ENCODE measurements at regions not wholly inside any gene's neighbourhood (a gene's known extent, or its start where the extent isn't known, plus 50 kb on each side); places are given as distances from the start of the nearest gene placed in this dataset.

DNA sequence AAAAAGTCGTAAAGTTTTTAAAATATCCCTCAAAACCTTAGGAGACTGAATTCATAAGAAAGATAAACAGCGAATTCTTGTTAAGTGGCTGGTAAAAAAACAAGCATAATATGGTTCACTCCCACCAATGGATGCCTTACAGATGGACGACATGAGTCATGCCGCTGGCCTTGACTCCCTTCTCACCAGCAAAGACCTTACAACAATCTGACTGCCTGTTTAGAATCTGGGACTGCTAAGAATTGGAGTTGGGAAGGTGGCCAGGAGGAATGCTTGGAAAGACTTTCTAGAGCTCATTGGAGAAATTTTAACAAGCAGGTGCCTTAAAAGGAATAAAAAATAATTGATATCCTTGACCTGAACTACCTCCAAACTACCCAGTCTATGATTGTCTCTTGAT, 206.9 kb upstream of the FMN2 start:
- H3K36me3 Mint-ChIP-seq (ENCODE audit: insufficient read depth) = no peaks in the 10 kb centered on the region
- H3K4me1 Mint-ChIP-seq (ENCODE audit: low read depth) = no peaks in the 10 kb centered on the region
- no peak overlapping the region for H3K27ac Mint-ChIP-seq
- no peaks in the 10 kb centered on the region for H3K27me3 Mint-ChIP-seq
- no peak for DNase-seq (ENCODE audit: low spot score, unreplicated experiment)
- H3K4me3 Mint-ChIP-seq (ENCODE audit: low read depth) = no peak overlapping the region
- TF ChIP-seq, protein P1, sequence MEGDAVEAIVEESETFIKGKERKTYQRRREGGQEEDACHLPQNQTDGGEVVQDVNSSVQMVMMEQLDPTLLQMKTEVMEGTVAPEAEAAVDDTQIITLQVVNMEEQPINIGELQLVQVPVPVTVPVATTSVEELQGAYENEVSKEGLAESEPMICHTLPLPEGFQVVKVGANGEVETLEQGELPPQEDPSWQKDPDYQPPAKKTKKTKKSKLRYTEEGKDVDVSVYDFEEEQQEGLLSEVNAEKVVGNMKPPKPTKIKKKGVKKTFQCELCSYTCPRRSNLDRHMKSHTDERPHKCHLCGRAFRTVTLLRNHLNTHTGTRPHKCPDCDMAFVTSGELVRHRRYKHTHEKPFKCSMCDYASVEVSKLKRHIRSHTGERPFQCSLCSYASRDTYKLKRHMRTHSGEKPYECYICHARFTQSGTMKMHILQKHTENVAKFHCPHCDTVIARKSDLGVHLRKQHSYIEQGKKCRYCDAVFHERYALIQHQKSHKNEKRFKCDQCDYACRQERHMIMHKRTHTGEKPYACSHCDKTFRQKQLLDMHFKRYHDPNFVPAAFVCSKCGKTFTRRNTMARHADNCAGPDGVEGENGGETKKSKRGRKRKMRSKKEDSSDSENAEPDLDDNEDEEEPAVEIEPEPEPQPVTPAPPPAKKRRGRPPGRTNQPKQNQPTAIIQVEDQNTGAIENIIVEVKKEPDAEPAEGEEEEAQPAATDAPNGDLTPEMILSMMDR (IDR thresholded peaks at IDR 0.05; ENCODE audit: unreplicated experiment) = no peak
- H3K9me3 Mint-ChIP-seq (ENCODE audit: low read depth) = no peaks in the 10 kb centered on the region

GRCh38 chr1:239886266-239886665, 205.4 kb upstream of the FMN2 start:
- H3K27ac Mint-ChIP-seq = no peak overlapping the region
- no peaks in the 10 kb centered on the region for H3K36me3 Mint-ChIP-seq (ENCODE audit: insufficient read depth)
- TF ChIP-seq, protein P1 (IDR thresholded peaks at IDR 0.05; ENCODE audit: unreplicated experiment) = no peak
- no peak for DNase-seq (ENCODE audit: low spot score, unreplicated experiment)
- H3K4me3 Mint-ChIP-seq (ENCODE audit: low read depth) = no peak overlapping the region
- no peaks in the 10 kb centered on the region for H3K27me3 Mint-ChIP-seq
- H3K4me1 Mint-ChIP-seq (ENCODE audit: low read depth) = no peaks in the 10 kb centered on the region
- no peaks in the 10 kb centered on the region for H3K9me3 Mint-ChIP-seq (ENCODE audit: low read depth)

GRCh38 chr1:239888639-239889038, 203.0 kb upstream of the FMN2 start:
- Mint-ChIP-seq H3K4me3 (ENCODE audit: low read depth) (no peak overlapping the region), H3K27ac (no peak overlapping the region), H3K9me3 (ENCODE audit: low read depth) (no peaks in the 10 kb centered on the region), H3K27me3 (no peaks in the 10 kb centered on the region), H3K36me3 (ENCODE audit: insufficient read depth) (no peaks in the 10 kb centered on the region), H3K4me1 (ENCODE audit: low read depth) (no peaks in the 10 kb centered on the region)
- TF ChIP-seq, protein P1 (IDR thresholded peaks at IDR 0.05; ENCODE audit: unreplicated experiment) = no peak
- no peak for DNase-seq (ENCODE audit: low spot score, unreplicated experiment)

DNA sequence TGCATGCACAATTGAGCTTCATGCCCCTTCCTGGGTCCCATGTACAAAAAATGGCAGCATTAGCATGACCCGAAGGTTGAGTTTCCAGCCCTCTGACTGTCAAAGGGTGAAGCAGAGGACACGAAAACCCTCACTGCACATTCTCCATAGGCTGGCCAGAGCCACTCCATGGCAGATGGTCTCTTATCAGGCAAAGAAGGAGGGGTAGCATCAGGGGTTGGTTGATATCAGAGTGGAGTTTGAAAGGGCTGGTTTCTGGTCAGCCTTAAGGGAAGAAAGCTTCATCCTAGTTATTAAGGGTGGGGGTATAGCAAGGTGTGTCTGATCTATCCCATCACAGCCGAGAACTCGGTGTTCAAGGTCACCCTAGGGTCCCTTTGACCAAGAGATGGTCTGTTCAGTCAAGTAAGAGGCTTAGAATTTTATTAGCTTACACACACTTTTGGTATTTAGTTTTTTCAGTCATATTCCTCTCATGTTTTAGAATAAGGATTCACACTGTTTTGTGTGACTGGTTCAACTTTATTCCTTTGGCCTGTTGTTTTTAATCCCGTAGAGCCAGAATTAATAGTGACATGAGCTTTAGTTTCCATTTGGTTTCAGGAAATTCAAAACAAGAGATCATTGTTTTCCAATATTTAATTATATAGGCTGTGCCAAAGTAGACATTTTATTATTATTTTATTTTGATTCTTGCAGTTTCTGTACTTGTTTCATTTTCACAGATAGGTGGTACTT, 199.9 kb upstream of the FMN2 start:
- TF ChIP-seq, protein P1 (IDR thresholded peaks at IDR 0.05; ENCODE audit: unreplicated experiment) = no peak
- Mint-ChIP-seq H3K4me3 (ENCODE audit: low read depth) (no peak overlapping the region), H3K27ac (no peak overlapping the region), H3K27me3 (peaks cover 5% of the 10 kb centered on the region), H3K4me1 (ENCODE audit: low read depth) (peaks cover 4% of the 10 kb centered on the region), H3K36me3 (ENCODE audit: insufficient read depth) (no peaks in the 10 kb centered on the region), H3K9me3 (ENCODE audit: low read depth) (peaks cover 3% of the 10 kb centered on the region)
- DNase-seq (ENCODE audit: low spot score, unreplicated experiment) = no peak

DNA sequence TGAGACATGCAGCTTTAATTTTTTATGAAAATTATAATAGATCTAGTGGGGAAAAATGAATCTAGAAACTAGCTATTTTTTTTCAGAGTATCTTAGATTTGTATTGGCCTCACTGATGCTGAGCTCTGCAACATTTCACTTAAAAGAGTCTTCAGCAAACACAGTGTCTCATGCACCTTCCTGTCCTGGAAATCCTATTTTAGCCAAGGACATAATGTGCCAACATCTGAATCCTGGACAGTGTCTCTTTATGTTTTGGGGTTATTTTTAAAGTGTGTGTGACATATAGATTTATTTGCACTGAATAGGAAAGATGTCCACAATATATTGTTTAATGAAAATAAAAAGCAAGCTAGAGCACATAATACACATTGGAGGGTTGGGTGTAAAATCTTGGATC, 199.1 kb upstream of the FMN2 start:
- H3K27ac Mint-ChIP-seq = no peak overlapping the region
- H3K9me3 Mint-ChIP-seq (ENCODE audit: low read depth) = peaks cover 3% of the 10 kb centered on the region
- H3K4me1 Mint-ChIP-seq (ENCODE audit: low read depth) = peaks cover 9% of the 10 kb centered on the region
- H3K36me3 Mint-ChIP-seq (ENCODE audit: insufficient read depth) = no peaks in the 10 kb centered on the region
- TF ChIP-seq, protein P1 (IDR thresholded peaks at IDR 0.05; ENCODE audit: unreplicated experiment) = no peak
- DNase-seq (ENCODE audit: low spot score, unreplicated experiment) = no peak
- no peak overlapping the region for H3K4me3 Mint-ChIP-seq (ENCODE audit: low read depth)
- peaks cover 5% of the 10 kb centered on the region for H3K27me3 Mint-ChIP-seq
